Ecto neural progenitor cell (in vitro differentiated cells): ENCODE measurements at regions not wholly inside any gene's neighbourhood (a gene's known extent, or its start where the extent isn't known, plus 50 kb on each side); places are given as distances from the start of the nearest gene placed in this dataset.

Experiments used
- DNase-seq: peaks from one replicate; pipeline ENCODE4 v3.0.0-alpha.2; 2018; ENCODE audit warnings: low spot score

- DNase-seq: no peak
Observed at GRCh38 chr13:47426126-47426849, 529.4 kb upstream of the HTR2A start.

- DNase-seq: no peak
Observed at GRCh38 chr13:47421525-47421924, 524.7 kb upstream of the HTR2A start.

GRCh38 chr13:47420568-47420967 lies 523.7 kb upstream of the HTR2A start:
- no peak for DNase-seq

GRCh38 chr13:47420020-47420419 lies 523.2 kb upstream of the HTR2A start:
- DNase-seq: no peak

- no peak for DNase-seq
Observed at GRCh38 chr13:47418206-47418920, 521.5 kb upstream of the HTR2A start.

GRCh38 chr13:47417485-47417884 lies 520.6 kb upstream of the HTR2A start:
- DNase-seq: no peak

- no peak for DNase-seq
Observed at GRCh38 chr13:47415048-47415447, 518.2 kb upstream of the HTR2A start.

- DNase-seq: no peak
Observed at GRCh38 chr13:47413526-47413925, 516.7 kb upstream of the HTR2A start.

GRCh38 chr13:47413112-47413511 lies 516.3 kb upstream of the HTR2A start:
- no peak for DNase-seq

- no peak for DNase-seq
Observed at GRCh38 chr13:47409778-47410177, 512.9 kb upstream of the HTR2A start.

- DNase-seq: no peak
Observed at GRCh38 chr13:47408546-47409319, 511.9 kb upstream of the HTR2A start.

GRCh38 chr13:47407808-47408207 lies 511.0 kb upstream of the HTR2A start:
- DNase-seq: no peak

GRCh38 chr13:47399599-47399998 lies 502.7 kb upstream of the HTR2A start:
- DNase-seq: no peak

GRCh38 chr13:47397739-47398138 lies 500.9 kb upstream of the HTR2A start:
- no peak for DNase-seq

GRCh38 chr13:47396915-47397314 lies 500.1 kb upstream of the HTR2A start:
- DNase-seq: no peak

- no peak for DNase-seq
Observed at GRCh38 chr13:47374741-47375140, 477.9 kb upstream of the HTR2A start.

GRCh38 chr13:47372751-47373150 lies 475.9 kb upstream of the HTR2A start:
- DNase-seq: no peak

- DNase-seq: no peak
Observed at GRCh38 chr13:47351798-47352197, 454.9 kb upstream of the HTR2A start.

GRCh38 chr13:47350334-47351124 lies 453.7 kb upstream of the HTR2A start:
- no peak for DNase-seq

GRCh38 chr13:47349211-47349610 lies 452.4 kb upstream of the HTR2A start:
- no peak for DNase-seq

- DNase-seq: peak; percentile 52
Observed at GRCh38 chr13:47337781-47338507, 441.1 kb upstream of the HTR2A start.
